ENCODE measurements at regions not wholly inside any gene's neighbourhood (a gene's known extent, or its start where the extent isn't known, plus 50 kb on each side); places are given as distances from the start of the nearest gene placed in this dataset.

- no peak for TF ChIP-seq EZH2 (IDR thresholded peaks at IDR 0.05; ENCODE audit: insufficient read depth, low read length)
- TF ChIP-seq CTCF (IDR thresholded peaks at IDR 0.05; ENCODE audit: insufficient read depth, low read depth, low read length) = no peak
Measured at GRCh38 chr1:208607616-208608015, 363.4 kb upstream of the PLXNA2 start.
